ENCODE measurements at regions not wholly inside any gene's neighbourhood (a gene's known extent, or its start where the extent isn't known, plus 50 kb on each side); places are given as distances from the start of the nearest gene placed in this dataset.

- peak; percentile 55 to 91 for TF ChIP-seq CTCF (conservative IDR thresholded peaks at IDR 0.05; ENCODE audit: low read depth in 2 of 2)
These were observed 220.9 kb downstream of the ATG4C start (continued) for GRCh38 chr1:63004868-63005267.

GRCh38 chr1:63005812-63006211 is 221.9 kb downstream of the ATG4C start:
- H3K4me3 ChIP-seq = no peak overlapping the region
- ATAC-seq = no peak
- Mint-ChIP-seq H3K36me3 (ENCODE audit: low read depth) (no peaks in the 10 kb centered on the region), H3K4me3 (no peak overlapping the region), H3K9me3 (no peaks in the 10 kb centered on the region), H3K27ac (no peak overlapping the region), H3K27me3 (ENCODE audit: insufficient read depth, low read depth, poor library complexity) (no peaks in the 10 kb centered on the region), H3K4me1 (peaks cover 8% of the 10 kb centered on the region)
- no peaks in the 10 kb centered on the region for H3F3A ChIP-seq (replicated peaks; ENCODE audit: low read depth)
- H3K36me3 ChIP-seq (ENCODE audit: insufficient read depth) = no peaks in the 10 kb centered on the region
- H4K20me1 ChIP-seq (replicated peaks; ENCODE audit: insufficient read depth) = no peaks in the 10 kb centered on the region
- DNase-seq (ENCODE audit: low spot score) = no peak
- no peak overlapping the region for H3K4me2 ChIP-seq
- H2AFZ ChIP-seq = no peak overlapping the region
- H3K79me2 ChIP-seq (replicated peaks; ENCODE audit: insufficient read depth) = no peaks in the 10 kb centered on the region
- H3K27ac ChIP-seq (ENCODE audit: low read depth) = no peak overlapping the region
- peaks cover under 1% of the 10 kb centered on the region for H3K4me1 ChIP-seq (ENCODE audit: insufficient read depth)
- no peak for TF ChIP-seq ZNF331 (CRISPR knock-in tag; IDR thresholded peaks at IDR 0.05; ENCODE audit: low read depth)
- no peaks in the 10 kb centered on the region for H3K27me3 ChIP-seq (ENCODE audit: insufficient read depth)
- H3K9me2 ChIP-seq (ENCODE audit: insufficient read depth) = peaks cover 7% of the 10 kb centered on the region; the same call in 1 of the 2 replicates

- H3K4me2 ChIP-seq = no peak overlapping the region
- H3F3A ChIP-seq (replicated peaks; ENCODE audit: low read depth) = no peaks in the 10 kb centered on the region
- H4K20me1 ChIP-seq (replicated peaks; ENCODE audit: insufficient read depth) = no peaks in the 10 kb centered on the region
- DNase-seq (ENCODE audit: low spot score) (no peak), ATAC-seq (no peak)
- no peaks in the 10 kb centered on the region; the same call in 1 of the 3 replicates for H3K4me1 Mint-ChIP-seq
- no peaks in the 10 kb centered on the region for H3K36me3 ChIP-seq (ENCODE audit: insufficient read depth)
- no peak overlapping the region for H3K4me3 Mint-ChIP-seq
- H3K27me3 ChIP-seq (ENCODE audit: insufficient read depth) = no peaks in the 10 kb centered on the region
- H3K27ac Mint-ChIP-seq = no peak overlapping the region
- H3K27ac ChIP-seq (ENCODE audit: low read depth) = no peak overlapping the region
- no peaks in the 10 kb centered on the region for H3K36me3 Mint-ChIP-seq (ENCODE audit: low read depth)
- no peaks in the 10 kb centered on the region for H3K9me3 Mint-ChIP-seq
- H3K4me3 ChIP-seq = no peak overlapping the region
- peaks cover 2% of the 10 kb centered on the region for H3K27me3 Mint-ChIP-seq (ENCODE audit: insufficient read depth, low read depth, poor library complexity)
- peak overlapping the region; percentile 75 for H2AFZ ChIP-seq
- H3K79me2 ChIP-seq (replicated peaks; ENCODE audit: insufficient read depth) = no peaks in the 10 kb centered on the region
- TF ChIP-seq NANOG (IDR thresholded peaks at IDR 0.05; ENCODE audit: borderline replicate concordance) = no peak
- no peak for TF ChIP-seq CTCF (conservative IDR thresholded peaks at IDR 0.05; ENCODE audit: low read depth in 2 of 2)
- TF ChIP-seq EZH2 (IDR thresholded peaks at IDR 0.05; ENCODE audit: low read depth, unreplicated experiment) = no peak
- no peak for TF ChIP-seq POLR2AphosphoS5 (IDR thresholded peaks at IDR 0.05; ENCODE audit: low read depth)
- TF ChIP-seq STAT1 (IDR thresholded peaks at IDR 0.05; ENCODE audit: unreplicated experiment) = no peak
- TF ChIP-seq ZNF331 (CRISPR knock-in tag; IDR thresholded peaks at IDR 0.05; ENCODE audit: low read depth) = no peak
- H3K9me2 ChIP-seq (ENCODE audit: insufficient read depth) = peaks cover 7% of the 10 kb centered on the region; the same call in 1 of the 2 replicates
- H3K4me1 ChIP-seq (ENCODE audit: insufficient read depth) = no peaks in the 10 kb centered on the region
These were observed 225.5 kb downstream of the ATG4C start for GRCh38 chr1:63009421-63009820.
